ENCODE measurements at regions not wholly inside any gene's neighbourhood (a gene's known extent, or its start where the extent isn't known, plus 50 kb on each side); places are given as distances from the start of the nearest gene placed in this dataset.

DNA sequence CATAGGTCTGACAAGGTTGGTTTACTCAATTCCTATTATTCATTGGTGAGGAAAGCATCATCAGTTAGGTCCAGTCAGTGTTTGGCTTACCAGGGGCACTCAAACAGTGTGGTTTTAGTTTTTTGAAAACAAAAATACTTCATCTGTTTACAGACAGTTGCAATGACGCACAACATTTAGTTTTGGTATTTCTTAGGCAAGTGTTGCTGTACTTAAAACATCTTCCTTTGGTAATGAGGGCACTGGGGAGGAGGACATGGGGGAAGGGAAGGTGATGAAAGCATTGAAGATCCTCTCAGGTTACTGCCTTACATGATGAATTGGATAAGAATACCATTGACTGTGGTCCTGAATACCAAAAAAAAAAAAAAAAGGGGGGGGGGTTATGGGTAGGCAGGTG is 93.7 kb upstream of the MAOA start:
- no peak overlapping the region for H3K9ac ChIP-seq (ENCODE audit: low read length)
- H3K27me3 ChIP-seq (ENCODE audit: low read length): no peaks in the 10 kb centered on the region; the same call in 1 of the 2 replicates
- DNase-seq: no peak
- H4K20me1 ChIP-seq (ENCODE audit: insufficient read depth, low read depth, low read length): no peaks in the 10 kb centered on the region
- H3K9me3 ChIP-seq (ENCODE audit: low read length): no peaks in the 10 kb centered on the region
- H3K4me1 ChIP-seq (ENCODE audit: low read length): no peaks in the 10 kb centered on the region
- H3K79me2 ChIP-seq (ENCODE audit: low read length): no peaks in the 10 kb centered on the region
- no peak overlapping the region for H2AFZ ChIP-seq (ENCODE audit: low read length)
- no peaks in the 10 kb centered on the region for H3K36me3 ChIP-seq (ENCODE audit: insufficient read depth, low read length)
- H3K4me3 ChIP-seq (ENCODE audit: low read length): no peak overlapping the region
- no peak overlapping the region for H3K4me2 ChIP-seq (ENCODE audit: low read depth, low read length, poor library complexity, severe bottlenecking)
- no peak overlapping the region for H3K27ac ChIP-seq (ENCODE audit: low read length)
- no peaks in the 10 kb centered on the region for H3K9me2 ChIP-seq (replicated peaks; ENCODE audit: insufficient read depth, low read length)

DNA sequence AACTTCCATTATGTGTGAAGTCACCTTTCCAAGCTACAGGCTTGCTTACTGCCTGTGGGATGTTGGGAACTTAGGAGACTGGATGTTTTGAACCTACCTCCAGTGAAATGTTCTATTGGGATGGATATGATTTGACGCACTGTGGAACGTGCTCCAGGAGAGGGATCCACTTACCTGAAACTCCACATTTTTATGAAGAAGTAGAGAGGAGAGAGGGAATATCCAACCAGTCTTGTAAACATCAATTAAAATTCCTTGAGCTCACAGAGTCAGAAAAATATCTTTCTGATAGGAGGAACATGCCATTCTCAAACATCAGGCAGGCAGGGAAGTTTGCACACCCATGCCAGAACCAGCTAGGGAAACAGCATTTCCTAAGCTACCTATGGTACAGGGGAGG is 91.1 kb upstream of the MAOA start:
- Histone ChIP-seq H3K36me3 (ENCODE audit: insufficient read depth, low read length) (no peaks in the 10 kb centered on the region), H3K79me2 (ENCODE audit: low read length) (no peaks in the 10 kb centered on the region), H3K9me3 (ENCODE audit: low read length) (no peaks in the 10 kb centered on the region), H2AFZ (ENCODE audit: low read length) (no peak overlapping the region), H3K27me3 (ENCODE audit: low read length) (no peaks in the 10 kb centered on the region), H3K9me2 (replicated peaks; ENCODE audit: insufficient read depth, low read length) (no peaks in the 10 kb centered on the region), H3K27ac (ENCODE audit: low read length) (no peak overlapping the region), H3K9ac (ENCODE audit: low read length) (no peak overlapping the region), H3K4me2 (ENCODE audit: low read depth, low read length, poor library complexity, severe bottlenecking) (no peak overlapping the region), H4K20me1 (ENCODE audit: insufficient read depth, low read depth, low read length) (no peaks in the 10 kb centered on the region), H3K4me3 (ENCODE audit: low read length) (no peak overlapping the region), H3K4me1 (ENCODE audit: low read length) (no peaks in the 10 kb centered on the region)
- DNase-seq: no peak

DNA sequence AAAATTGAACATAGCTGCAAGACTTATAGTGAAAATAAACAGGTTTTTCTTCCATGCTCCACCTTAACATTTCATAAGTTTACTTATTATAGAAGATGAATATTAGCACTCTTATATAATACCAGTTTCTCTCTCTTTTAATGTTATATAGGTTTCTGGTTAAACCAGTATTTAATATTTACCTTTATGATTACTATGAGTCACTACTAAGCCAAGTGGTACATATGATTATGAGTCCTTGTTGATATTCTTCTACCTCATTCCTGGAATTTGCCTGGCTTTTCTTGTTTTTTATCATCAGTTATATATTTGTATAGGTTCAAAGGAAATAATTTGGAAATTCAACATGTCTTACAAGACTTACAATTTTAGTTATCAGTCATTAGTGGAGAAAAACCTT is 89.9 kb upstream of the MAOA start:
- Histone ChIP-seq H3K4me2 (ENCODE audit: low read depth, low read length, poor library complexity, severe bottlenecking) (no peak overlapping the region), H3K79me2 (ENCODE audit: low read length) (no peaks in the 10 kb centered on the region), H4K20me1 (ENCODE audit: insufficient read depth, low read depth, low read length) (no peaks in the 10 kb centered on the region), H3K9ac (ENCODE audit: low read length) (no peak overlapping the region), H3K27me3 (ENCODE audit: low read length) (no peaks in the 10 kb centered on the region), H3K4me3 (ENCODE audit: low read length) (no peak overlapping the region), H3K4me1 (ENCODE audit: low read length) (no peaks in the 10 kb centered on the region), H3K27ac (ENCODE audit: low read length) (no peak overlapping the region), H3K9me2 (replicated peaks; ENCODE audit: insufficient read depth, low read length) (no peaks in the 10 kb centered on the region; the same call in 1 of the 2 replicates), H2AFZ (ENCODE audit: low read length) (no peak overlapping the region), H3K9me3 (ENCODE audit: low read length) (no peaks in the 10 kb centered on the region), H3K36me3 (ENCODE audit: insufficient read depth, low read length) (no peaks in the 10 kb centered on the region)
- DNase-seq: no peak

DNA sequence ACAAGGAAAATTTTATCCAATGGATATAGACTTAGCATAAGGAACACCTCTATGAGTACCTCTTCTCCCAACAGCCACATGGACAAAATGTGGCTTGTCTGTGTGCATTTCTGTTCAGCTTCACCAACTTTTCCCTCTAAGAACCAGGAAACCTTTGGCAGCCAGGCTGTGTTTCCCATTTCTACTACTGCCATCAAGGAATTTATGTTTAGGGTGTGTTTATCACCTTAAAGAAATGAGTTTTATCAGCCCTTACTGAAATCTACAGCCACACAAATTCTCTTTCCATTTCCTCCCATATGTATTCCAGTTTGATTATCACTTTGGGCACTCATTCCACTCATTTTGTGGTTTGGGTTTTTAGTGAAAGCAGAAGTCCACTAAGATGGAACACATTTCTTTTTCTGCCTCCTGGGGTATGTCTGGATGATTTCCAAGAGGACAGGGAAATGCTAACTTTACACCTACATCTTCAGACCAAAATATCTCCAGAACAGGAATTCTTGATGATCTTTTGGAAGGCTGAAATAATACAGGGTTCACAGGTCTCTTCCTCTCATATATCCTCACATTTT is 82.6 kb upstream of the MAOA start:
- Histone ChIP-seq H3K9ac (ENCODE audit: low read length) (no peak overlapping the region), H3K36me3 (ENCODE audit: insufficient read depth, low read length) (no peaks in the 10 kb centered on the region), H3K9me3 (ENCODE audit: low read length) (no peaks in the 10 kb centered on the region), H3K4me1 (ENCODE audit: low read length) (no peaks in the 10 kb centered on the region), H4K20me1 (ENCODE audit: insufficient read depth, low read depth, low read length) (no peaks in the 10 kb centered on the region), H3K9me2 (replicated peaks; ENCODE audit: insufficient read depth, low read length) (no peaks in the 10 kb centered on the region; the same call in 1 of the 2 replicates), H3K27me3 (ENCODE audit: low read length) (no peaks in the 10 kb centered on the region), H3K79me2 (ENCODE audit: low read length) (no peaks in the 10 kb centered on the region), H3K4me3 (ENCODE audit: low read length) (no peak overlapping the region), H3K4me2 (ENCODE audit: low read depth, low read length, poor library complexity, severe bottlenecking) (no peak overlapping the region), H2AFZ (ENCODE audit: low read length) (no peak overlapping the region), H3K27ac (ENCODE audit: low read length) (no peak overlapping the region)
- DNase-seq: no peak

DNA sequence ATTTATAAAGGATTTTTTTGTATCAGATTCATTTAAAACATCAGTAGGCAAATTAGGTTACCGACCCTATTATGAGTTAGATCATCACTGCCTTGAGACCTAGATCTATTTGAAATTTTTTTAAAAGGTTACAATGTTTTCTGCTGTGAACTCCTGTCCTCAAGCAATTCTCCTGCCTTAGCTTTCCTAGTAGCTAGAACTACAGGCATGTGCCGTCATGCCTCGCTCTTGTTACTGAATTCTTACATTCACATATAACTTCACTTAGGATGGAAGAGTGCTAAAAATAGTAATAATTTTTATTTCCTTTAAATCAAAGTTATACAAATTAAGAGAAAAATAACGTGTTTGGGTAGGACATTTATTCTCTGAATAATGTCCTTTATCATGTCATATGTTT is 75.5 kb upstream of the MAOA start:
- Histone ChIP-seq H3K36me3 (ENCODE audit: insufficient read depth, low read length) (no peaks in the 10 kb centered on the region), H3K9me3 (ENCODE audit: low read length) (no peaks in the 10 kb centered on the region), H3K27me3 (ENCODE audit: low read length) (no peaks in the 10 kb centered on the region), H3K4me3 (ENCODE audit: low read length) (no peak overlapping the region), H3K4me1 (ENCODE audit: low read length) (no peaks in the 10 kb centered on the region), H2AFZ (ENCODE audit: low read length) (no peak overlapping the region), H3K79me2 (ENCODE audit: low read length) (no peaks in the 10 kb centered on the region), H3K9ac (ENCODE audit: low read length) (no peak overlapping the region), H4K20me1 (ENCODE audit: insufficient read depth, low read depth, low read length) (no peaks in the 10 kb centered on the region), H3K4me2 (ENCODE audit: low read depth, low read length, poor library complexity, severe bottlenecking) (no peak overlapping the region), H3K27ac (ENCODE audit: low read length) (no peak overlapping the region), H3K9me2 (replicated peaks; ENCODE audit: insufficient read depth, low read length) (0 out of 2 replicates have a peak, but pooled peaks cover 3% of the 10 kb centered on the region)
- no peak for DNase-seq

DNA sequence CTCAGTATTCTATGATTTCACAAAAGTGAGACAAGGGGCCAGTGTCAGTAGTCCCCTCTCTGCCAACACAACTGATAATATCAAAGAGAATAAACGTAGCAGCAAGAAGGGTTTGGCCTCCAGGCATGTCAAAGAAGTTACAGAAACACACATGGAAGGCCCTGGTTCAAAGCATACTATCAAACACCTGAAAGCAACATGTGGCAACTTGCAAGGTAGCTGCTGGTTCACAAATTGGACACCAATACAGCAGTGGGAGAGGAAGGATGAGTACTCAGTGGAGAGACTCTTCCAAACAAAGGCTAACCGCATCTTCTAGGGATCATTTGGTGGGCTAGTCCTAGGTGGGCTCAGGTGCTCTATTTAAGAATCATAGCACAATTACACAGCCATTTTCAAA is 74.9 kb upstream of the MAOA start:
- H2AFZ ChIP-seq (ENCODE audit: low read length): no peak overlapping the region
- no peak for DNase-seq
- 0 out of 2 replicates have a peak, but pooled peaks cover 3% of the 10 kb centered on the region for H3K9me2 ChIP-seq (replicated peaks; ENCODE audit: insufficient read depth, low read length)
- no peaks in the 10 kb centered on the region for H4K20me1 ChIP-seq (ENCODE audit: insufficient read depth, low read depth, low read length)
- H3K9ac ChIP-seq (ENCODE audit: low read length): no peak overlapping the region
- H3K79me2 ChIP-seq (ENCODE audit: low read length): no peaks in the 10 kb centered on the region
- no peaks in the 10 kb centered on the region for H3K27me3 ChIP-seq (ENCODE audit: low read length)
- no peaks in the 10 kb centered on the region for H3K4me1 ChIP-seq (ENCODE audit: low read length)
- no peak overlapping the region for H3K27ac ChIP-seq (ENCODE audit: low read length)
- H3K36me3 ChIP-seq (ENCODE audit: insufficient read depth, low read length): no peaks in the 10 kb centered on the region
- no peak overlapping the region for H3K4me2 ChIP-seq (ENCODE audit: low read depth, low read length, poor library complexity, severe bottlenecking)
- no peaks in the 10 kb centered on the region for H3K9me3 ChIP-seq (ENCODE audit: low read length)
- H3K4me3 ChIP-seq (ENCODE audit: low read length): no peak overlapping the region

DNA sequence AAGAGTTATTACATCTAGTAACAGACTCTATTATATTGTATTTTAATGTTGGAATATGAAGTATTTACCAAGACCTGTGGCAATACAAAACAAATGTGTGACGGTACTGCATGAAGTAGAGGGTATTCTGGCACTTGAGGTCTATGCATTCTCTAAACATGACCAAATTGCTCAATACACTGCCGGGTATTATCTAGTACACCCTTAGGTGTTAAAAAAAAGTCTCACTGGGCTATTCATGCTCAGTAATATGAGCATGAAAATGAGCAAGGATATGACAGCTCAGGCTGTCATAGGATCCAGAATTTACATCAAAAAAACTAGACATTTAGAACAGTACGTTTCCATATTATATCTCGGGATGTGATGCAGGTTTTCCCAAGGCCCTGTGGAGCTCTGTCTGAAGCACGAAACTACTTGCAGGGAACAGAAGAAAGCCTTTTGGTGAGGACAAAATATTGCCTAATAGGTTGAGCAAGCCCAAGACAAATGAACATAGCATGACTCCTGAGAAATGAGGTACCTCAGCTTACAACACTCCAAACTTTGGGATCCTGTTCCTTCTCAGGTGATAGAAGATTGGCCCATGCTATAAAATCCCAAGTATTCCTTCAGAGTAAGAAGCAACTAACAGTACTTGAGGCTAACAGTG is 74.1 kb upstream of the MAOA start:
- no peak overlapping the region for H3K9ac ChIP-seq (ENCODE audit: low read length)
- no peaks in the 10 kb centered on the region for H3K36me3 ChIP-seq (ENCODE audit: insufficient read depth, low read length)
- no peaks in the 10 kb centered on the region for H3K79me2 ChIP-seq (ENCODE audit: low read length)
- no peak for DNase-seq
- 0 out of 2 replicates have a peak, but pooled peaks cover 3% of the 10 kb centered on the region for H3K9me2 ChIP-seq (replicated peaks; ENCODE audit: insufficient read depth, low read length)
- no peaks in the 10 kb centered on the region for H3K9me3 ChIP-seq (ENCODE audit: low read length)
- H2AFZ ChIP-seq (ENCODE audit: low read length): no peak overlapping the region
- no peaks in the 10 kb centered on the region for H4K20me1 ChIP-seq (ENCODE audit: insufficient read depth, low read depth, low read length)
- no peak overlapping the region for H3K4me2 ChIP-seq (ENCODE audit: low read depth, low read length, poor library complexity, severe bottlenecking)
- no peak overlapping the region for H3K27ac ChIP-seq (ENCODE audit: low read length)
- no peaks in the 10 kb centered on the region for H3K27me3 ChIP-seq (ENCODE audit: low read length)
- H3K4me3 ChIP-seq (ENCODE audit: low read length): no peak overlapping the region
- H3K4me1 ChIP-seq (ENCODE audit: low read length): no peaks in the 10 kb centered on the region

DNA sequence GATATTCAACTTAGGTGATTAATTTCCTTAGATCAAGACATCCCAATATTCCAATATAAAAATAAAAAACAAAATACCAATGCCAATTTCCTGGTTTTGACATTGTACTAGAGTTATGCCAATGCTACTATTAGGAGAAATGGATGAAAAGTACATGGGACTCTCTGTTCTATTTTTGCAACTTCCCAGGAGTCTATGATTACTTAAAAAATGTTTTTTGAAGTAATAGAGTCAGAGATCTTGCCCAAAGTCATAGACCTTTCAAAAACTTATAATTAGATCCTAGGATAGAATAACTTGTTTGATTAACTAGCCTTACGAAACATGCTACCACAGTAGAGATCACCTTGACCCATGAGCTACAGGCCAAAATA is 73.6 kb upstream of the MAOA start:
- no peaks in the 10 kb centered on the region for H3K36me3 ChIP-seq (ENCODE audit: insufficient read depth, low read length)
- no peaks in the 10 kb centered on the region for H3K4me1 ChIP-seq (ENCODE audit: low read length)
- H2AFZ ChIP-seq (ENCODE audit: low read length): no peak overlapping the region
- no peaks in the 10 kb centered on the region for H4K20me1 ChIP-seq (ENCODE audit: insufficient read depth, low read depth, low read length)
- 0 out of 2 replicates have a peak, but pooled peaks cover 3% of the 10 kb centered on the region for H3K9me2 ChIP-seq (replicated peaks; ENCODE audit: insufficient read depth, low read length)
- DNase-seq: no peak
- no peak overlapping the region for H3K9ac ChIP-seq (ENCODE audit: low read length)
- no peaks in the 10 kb centered on the region for H3K9me3 ChIP-seq (ENCODE audit: low read length)
- no peak overlapping the region for H3K4me3 ChIP-seq (ENCODE audit: low read length)
- no peaks in the 10 kb centered on the region for H3K27me3 ChIP-seq (ENCODE audit: low read length)
- H3K79me2 ChIP-seq (ENCODE audit: low read length): no peaks in the 10 kb centered on the region
- H3K4me2 ChIP-seq (ENCODE audit: low read depth, low read length, poor library complexity, severe bottlenecking): no peak overlapping the region
- H3K27ac ChIP-seq (ENCODE audit: low read length): no peak overlapping the region

All from Karpas-422 (cell line).